IMR-90 (cell line): ENCODE measurements at regions not wholly inside any gene's neighbourhood (a gene's known extent, or its start where the extent isn't known, plus 50 kb on each side); places are given as distances from the start of the nearest gene placed in this dataset.

ENCODE experiments used
- CTCF ChIP-seq: conservative IDR thresholded peaks from 2 replicates; pipeline ENCODE4 v1.5.1; 2012; ENCODE audit warnings: mild to moderate bottlenecking, low read depth, low read length, improper control_type of control experiment
- MAFK ChIP-seq: IDR thresholded peaks from 2 replicates; pipeline ENCODE4 v1.6.1; 2012; ENCODE audit warnings: low read depth, low read length, improper control_type of control experiment
- POLR2A ChIP-seq: IDR thresholded peaks from 2 replicates; pipeline ENCODE4 v1.6.1; 2012; ENCODE audit warnings: mild to moderate bottlenecking, low read depth, low read length
- RAD21 ChIP-seq: IDR thresholded peaks from 2 replicates; pipeline ENCODE4 v1.6.1; 2012; ENCODE audit warnings: low read length, improper control_type of control experiment
- RFX5 ChIP-seq: IDR thresholded peaks from 2 replicates; pipeline ENCODE4 v1.8.0; 2012; ENCODE audit warnings: low read depth, mild to moderate bottlenecking, low read length, moderate library complexity

DNA sequence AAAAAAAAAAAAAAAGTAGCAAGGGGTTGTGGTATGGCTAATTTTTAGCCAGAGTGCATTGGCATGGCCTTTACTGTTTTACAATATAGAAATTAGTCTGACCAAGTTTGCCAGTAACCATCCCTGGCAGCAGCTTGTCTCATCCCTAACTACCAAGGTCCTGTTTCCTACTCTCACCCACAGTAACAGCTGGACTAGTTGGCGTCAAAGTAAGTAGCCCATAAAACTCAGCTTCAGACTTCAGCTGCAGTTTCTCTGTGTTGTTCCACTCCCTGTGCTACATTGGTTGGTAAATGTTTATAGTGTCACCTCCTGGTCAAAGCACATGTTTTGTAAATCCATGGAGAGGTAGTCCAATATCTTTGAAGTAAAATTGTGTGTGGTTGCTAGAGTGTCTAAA, 691.3 kb downstream of the ZPLD1 start:
- TF ChIP-seq CTCF (no peak), RAD21 (no peak), POLR2A (no peak), RFX5 (no peak), MAFK (no peak)
